ENCODE measurements at regions not wholly inside any gene's neighbourhood (a gene's known extent, or its start where the extent isn't known, plus 50 kb on each side); places are given as distances from the start of the nearest gene placed in this dataset.
"Not testable (repeated sequence)": the region's sequence is repeated elsewhere in the genome, so short reads cannot be mapped to it uniquely, and the experiment has no call there.

GRCh38 chr5:57893926-57894325 lies 411.3 kb upstream of the ACTBL2 start:
- no peak for DNase-seq (ENCODE audit: low read depth)

GRCh38 chr5:57891443-57891842 lies 408.8 kb upstream of the ACTBL2 start:
- no peak for DNase-seq (ENCODE audit: low read depth)

GRCh38 chr5:57889558-57889957 lies 406.9 kb upstream of the ACTBL2 start:
- DNase-seq (ENCODE audit: low read depth) = no peak

- no peak for DNase-seq (ENCODE audit: low read depth)
Observed at GRCh38 chr5:57887851-57888621, 405.4 kb upstream of the ACTBL2 start.

GRCh38 chr5:57884346-57885102 lies 401.9 kb upstream of the ACTBL2 start:
- DNase-seq (ENCODE audit: low read depth) = no peak

- no peak for DNase-seq (ENCODE audit: low read depth)
Observed at GRCh38 chr5:57880216-57880615, 397.6 kb upstream of the ACTBL2 start.

GRCh38 chr5:57878301-57878722 lies 395.7 kb upstream of the ACTBL2 start:
- no peak for DNase-seq (ENCODE audit: low read depth)

GRCh38 chr5:57871496-57871895 lies 388.9 kb upstream of the ACTBL2 start:
- no peak for DNase-seq (ENCODE audit: low read depth)

- DNase-seq (ENCODE audit: low read depth) = not testable (repeated sequence)
Observed at GRCh38 chr5:57870267-57870666, 387.7 kb upstream of the ACTBL2 start.

- DNase-seq (ENCODE audit: low read depth) = no peak
Observed at GRCh38 chr5:57863661-57864060, 381.1 kb upstream of the ACTBL2 start.

- DNase-seq (ENCODE audit: low read depth) = no peak
Observed at GRCh38 chr5:57862942-57863341, 380.3 kb upstream of the ACTBL2 start.

- DNase-seq (ENCODE audit: low read depth) = no peak
Observed at GRCh38 chr5:57862471-57862911, 379.9 kb upstream of the ACTBL2 start.

GRCh38 chr5:57859626-57860025 lies 377.0 kb upstream of the ACTBL2 start:
- DNase-seq (ENCODE audit: low read depth) = no peak

GRCh38 chr5:57858905-57859304 lies 376.3 kb upstream of the ACTBL2 start:
- DNase-seq (ENCODE audit: low read depth) = no peak

GRCh38 chr5:57857696-57858095 lies 375.1 kb upstream of the ACTBL2 start:
- no peak for DNase-seq (ENCODE audit: low read depth)

GRCh38 chr5:57855831-57856230 lies 373.2 kb upstream of the ACTBL2 start:
- no peak for DNase-seq (ENCODE audit: low read depth)

GRCh38 chr5:57853929-57854697 lies 371.5 kb upstream of the ACTBL2 start:
- no peak for DNase-seq (ENCODE audit: low read depth)

- no peak for DNase-seq (ENCODE audit: low read depth)
Observed at GRCh38 chr5:57850109-57850508, 367.5 kb upstream of the ACTBL2 start.

GRCh38 chr5:57845025-57845424 lies 362.4 kb upstream of the ACTBL2 start:
- DNase-seq (ENCODE audit: low read depth) = no peak

GRCh38 chr5:57844410-57844809 lies 361.8 kb upstream of the ACTBL2 start:
- DNase-seq (ENCODE audit: low read depth) = no peak

GRCh38 chr5:57843059-57843367 lies 360.4 kb upstream of the ACTBL2 start:
- DNase-seq (ENCODE audit: low read depth) = no peak

- DNase-seq (ENCODE audit: low read depth) = no peak
Observed at GRCh38 chr5:57842364-57843058, 359.9 kb upstream of the ACTBL2 start.

All from stimulated activated CD8-positive, alpha-beta memory T cell treated with anti-CD3 and anti-CD28 coated beads, Interleukin-12 subunit alpha, Interleukin-12 subunit beta, amount 100 ng/mL, for 1 hour (primary cell).